SK-N-MC (cell line): ENCODE measurements at regions not wholly inside any gene's neighbourhood (a gene's known extent, or its start where the extent isn't known, plus 50 kb on each side); places are given as distances from the start of the nearest gene placed in this dataset.

Experiments
- EZH2 ChIP-seq: fragments of 200-600 bp; sonication (generic); IDR thresholded peaks from one replicate; pipeline ENCODE4 v1.6.1; 2017; ENCODE audit warnings: antibody characterized with exemption
- POLR2AphosphoS5 ChIP-seq: IDR thresholded peaks from 2 replicates; pipeline ENCODE4 v1.6.1; 2012; ENCODE audit warnings: mild to moderate bottlenecking, low read depth, low read length, borderline replicate concordance

DNA sequence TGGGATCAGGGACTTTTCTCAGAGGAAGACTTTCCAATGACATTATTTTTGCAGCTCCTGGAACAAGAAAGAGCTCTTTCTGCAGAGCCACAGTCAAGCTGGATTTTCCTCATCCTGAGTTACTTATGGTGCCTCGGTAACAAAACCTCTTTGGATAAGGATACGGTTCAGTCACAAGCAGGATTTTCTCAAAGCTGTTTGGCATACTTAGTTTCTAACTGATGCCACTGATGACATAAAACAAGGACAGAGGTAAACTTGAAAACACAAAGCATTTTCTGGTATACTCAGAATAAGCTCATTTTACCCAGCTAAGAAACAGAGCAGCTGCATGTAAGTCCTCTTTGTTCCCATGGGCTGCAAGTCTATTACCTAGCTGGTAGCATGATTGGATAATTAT, 340.9 kb upstream of the MEOX2 start:
- no peak for TF ChIP-seq POLR2AphosphoS5
- TF ChIP-seq EZH2 = no peak
